Rectal smooth muscle tissue (tissue), 1 donor: ENCODE measurements at regions not wholly inside any gene's neighbourhood (a gene's known extent, or its start where the extent isn't known, plus 50 kb on each side); places are given as distances from the start of the nearest gene placed in this dataset.

Source experiments
- H3K27ac ChIP-seq: one replicate; pipeline ENCODE4 v1.7.0; 2013; ENCODE audit warnings: low read depth, low read length, inconsistent platforms
- H3K27me3 ChIP-seq: one replicate; pipeline ENCODE4 v1.7.0; 2013; ENCODE audit warnings: low read length; ENCODE audit not compliant: control insufficient read depth, insufficient read depth
- H3K36me3 ChIP-seq: one replicate; pipeline ENCODE4 v1.7.0; 2013; ENCODE audit warnings: low read length; ENCODE audit not compliant: control insufficient read depth, insufficient read depth
- H3K4me1 ChIP-seq: one replicate; pipeline ENCODE4 v1.7.0; 2013; ENCODE audit warnings: low read length; ENCODE audit not compliant: control insufficient read depth, insufficient read depth
- H3K4me3 ChIP-seq: one replicate; pipeline ENCODE4 v1.7.0; 2013; ENCODE audit warnings: low read length
- H3K9ac ChIP-seq: one replicate; pipeline ENCODE4 v1.7.0; 2013; ENCODE audit warnings: low read length

- no peak overlapping the region for H3K9ac ChIP-seq
- no peaks in the 10 kb centered on the region for H3K36me3 ChIP-seq
- H3K4me1 ChIP-seq, result no peaks in the 10 kb centered on the region
- H3K27me3 ChIP-seq, result no peaks in the 10 kb centered on the region
- H3K27ac ChIP-seq, result no peak overlapping the region
- no peak overlapping the region for H3K4me3 ChIP-seq
Measured at GRCh38 chr2:128427413-128427755, 108.7 kb upstream of the HS6ST1 start.

GRCh38 chr2:128428415-128428814, 109.7 kb upstream of the HS6ST1 start:
- Histone ChIP-seq H3K9ac (no peak overlapping the region), H3K36me3 (no peaks in the 10 kb centered on the region), H3K27ac (no peak overlapping the region), H3K27me3 (no peaks in the 10 kb centered on the region), H3K4me3 (no peak overlapping the region), H3K4me1 (no peaks in the 10 kb centered on the region)

- H3K36me3 ChIP-seq, result no peaks in the 10 kb centered on the region
- H3K9ac ChIP-seq, result no peak overlapping the region
- H3K27me3 ChIP-seq, result no peaks in the 10 kb centered on the region
- H3K27ac ChIP-seq, result no peak overlapping the region
- no peaks in the 10 kb centered on the region for H3K4me1 ChIP-seq
- no peak overlapping the region for H3K4me3 ChIP-seq
Measured at GRCh38 chr2:128432423-128432822, 113.8 kb upstream of the HS6ST1 start.

- H3K36me3 ChIP-seq, result no peaks in the 10 kb centered on the region
- no peak overlapping the region for H3K27ac ChIP-seq
- H3K4me1 ChIP-seq, result no peaks in the 10 kb centered on the region
- no peak overlapping the region for H3K9ac ChIP-seq
- H3K4me3 ChIP-seq, result no peak overlapping the region
- H3K27me3 ChIP-seq, result no peaks in the 10 kb centered on the region
Measured at GRCh38 chr2:128433911-128434550, 115.4 kb upstream of the HS6ST1 start.

GRCh38 chr2:128435576-128436478, 117.2 kb upstream of the HS6ST1 start:
- no peak overlapping the region for H3K27ac ChIP-seq
- H3K9ac ChIP-seq, result no peak overlapping the region
- H3K4me1 ChIP-seq, result no peaks in the 10 kb centered on the region
- H3K4me3 ChIP-seq, result no peak overlapping the region
- H3K27me3 ChIP-seq, result no peaks in the 10 kb centered on the region
- no peaks in the 10 kb centered on the region for H3K36me3 ChIP-seq

- no peak overlapping the region for H3K4me3 ChIP-seq
- H3K4me1 ChIP-seq, result no peaks in the 10 kb centered on the region
- H3K36me3 ChIP-seq, result no peaks in the 10 kb centered on the region
- H3K9ac ChIP-seq, result no peak overlapping the region
- H3K27me3 ChIP-seq, result no peaks in the 10 kb centered on the region
- H3K27ac ChIP-seq, result no peak overlapping the region
Measured at GRCh38 chr2:128436479-128437203, 118.0 kb upstream of the HS6ST1 start.

GRCh38 chr2:128437204-128437565, 118.5 kb upstream of the HS6ST1 start:
- H3K9ac ChIP-seq, result no peak overlapping the region
- no peak overlapping the region for H3K27ac ChIP-seq
- no peaks in the 10 kb centered on the region for H3K4me1 ChIP-seq

GRCh38 chr2:128438091-128438490, 119.4 kb upstream of the HS6ST1 start:
- H3K4me3 ChIP-seq, result no peak overlapping the region
- H3K36me3 ChIP-seq, result no peaks in the 10 kb centered on the region
- H3K4me1 ChIP-seq, result no peaks in the 10 kb centered on the region
- no peaks in the 10 kb centered on the region for H3K27me3 ChIP-seq
- H3K9ac ChIP-seq, result no peak overlapping the region
- H3K27ac ChIP-seq, result no peak overlapping the region

More at GRCh38 chr2:128437204-128437565, 118.5 kb upstream of the HS6ST1 start:
- no peaks in the 10 kb centered on the region for H3K36me3 ChIP-seq
- H3K27me3 ChIP-seq, result no peaks in the 10 kb centered on the region
- H3K4me3 ChIP-seq, result no peak overlapping the region

GRCh38 chr2:128438586-128438985, 119.9 kb upstream of the HS6ST1 start:
- Histone ChIP-seq H3K27ac (no peak overlapping the region), H3K4me3 (no peak overlapping the region), H3K9ac (no peak overlapping the region), H3K36me3 (no peaks in the 10 kb centered on the region), H3K27me3 (no peaks in the 10 kb centered on the region), H3K4me1 (no peaks in the 10 kb centered on the region)

GRCh38 chr2:128439031-128439790, 120.5 kb upstream of the HS6ST1 start:
- H3K27me3 ChIP-seq, result no peaks in the 10 kb centered on the region
- no peaks in the 10 kb centered on the region for H3K4me1 ChIP-seq
- H3K36me3 ChIP-seq, result no peaks in the 10 kb centered on the region
- no peak overlapping the region for H3K4me3 ChIP-seq
- no peak overlapping the region for H3K27ac ChIP-seq
- H3K9ac ChIP-seq, result no peak overlapping the region

GRCh38 chr2:128439791-128440665, 121.4 kb upstream of the HS6ST1 start:
- Histone ChIP-seq H3K36me3 (no peaks in the 10 kb centered on the region), H3K27ac (no peak overlapping the region), H3K4me3 (no peak overlapping the region), H3K9ac (no peak overlapping the region), H3K27me3 (no peaks in the 10 kb centered on the region), H3K4me1 (no peaks in the 10 kb centered on the region)
